Colonic mucosa (tissue), 4 donors: ENCODE measurements at regions not wholly inside any gene's neighbourhood (a gene's known extent, or its start where the extent isn't known, plus 50 kb on each side); places are given as distances from the start of the nearest gene placed in this dataset.

Experiments
- DNase-seq: peaks from one replicate; pipeline ENCODE4 v3.0.0-alpha.2; 2020
- H3K27ac ChIP-seq: fragments of 200-600 bp; one replicate; pipeline ENCODE4 v1.8.0; 2021
- H3K27me3 ChIP-seq: fragments of 200-600 bp; one replicate; pipeline ENCODE4 v1.8.0; 2021
- H3K36me3 ChIP-seq: fragments of 200-600 bp; one replicate; pipeline ENCODE4 v1.8.0; 2021
- H3K4me1 ChIP-seq: fragments of 200-600 bp; one replicate; pipeline ENCODE4 v1.8.0; 2021; ENCODE audit warnings: mild to moderate bottlenecking
- H3K4me3 ChIP-seq: fragments of 200-600 bp; one replicate; pipeline ENCODE4 v1.8.0; 2021
- H3K9ac ChIP-seq, 2 donors: one replicate each; pipeline ENCODE4 v1.7.0; 2013; ENCODE audit warnings: control low read depth in 2 of 2, low read depth in 2 of 2, low read length in 2 of 2
- H3K9me3 ChIP-seq: fragments of 200-600 bp; one replicate; pipeline ENCODE4 v1.8.0; 2021
- CTCF ChIP-seq: fragments of 200-600 bp; IDR thresholded peaks from one replicate; pipeline ENCODE4 v1.8.0; 2022; ENCODE audit warnings: antibody characterized with exemption, mild to moderate bottlenecking
- intact Hi-C: fragments of 100-400 bp; cut with DNase I; formaldehyde crosslinking; loops from one replicate; pipeline ENCODE4 v1.14.1; 2022
- donor health status: healthy.
- donor health status: DM: no; HTN: no; CAD: no.
- donor health status: DM: no; HTN: no; CAD: no.

GRCh38 chr12:102708108-102708507 lies 208.9 kb downstream of the PAH start:
- Histone ChIP-seq H3K4me3 (no peak overlapping the region), H3K36me3 (no peaks in the 10 kb centered on the region), H3K9me3 (no peaks in the 10 kb centered on the region), H3K4me1 (no peaks in the 10 kb centered on the region), H3K27me3 (no peaks in the 10 kb centered on the region), H3K27ac (no peak overlapping the region), H3K9ac (no peak overlapping the region)
- no peak for TF ChIP-seq CTCF
- no peak for DNase-seq
- intact Hi-C loops, result loop anchor here (10.0 kb wide), 1 partner anchor 773 kb away; no protein-coding TSS in a partner anchor

GRCh38 chr12:102702447-102703114 lies 214.5 kb downstream of the PAH start:
- Histone ChIP-seq H3K4me1 (no peaks in the 10 kb centered on the region), H3K4me3 (no peak overlapping the region), H3K27me3 (no peaks in the 10 kb centered on the region), H3K27ac (no peak overlapping the region), H3K36me3 (no peaks in the 10 kb centered on the region), H3K9me3 (no peaks in the 10 kb centered on the region), H3K9ac (no peak overlapping the region)
- no peak for DNase-seq
- peak; percentile 24 for TF ChIP-seq CTCF
- intact Hi-C loops, result loop anchor here (10.0 kb wide), 1 partner anchor 768 kb away; no protein-coding TSS in a partner anchor

DNA sequence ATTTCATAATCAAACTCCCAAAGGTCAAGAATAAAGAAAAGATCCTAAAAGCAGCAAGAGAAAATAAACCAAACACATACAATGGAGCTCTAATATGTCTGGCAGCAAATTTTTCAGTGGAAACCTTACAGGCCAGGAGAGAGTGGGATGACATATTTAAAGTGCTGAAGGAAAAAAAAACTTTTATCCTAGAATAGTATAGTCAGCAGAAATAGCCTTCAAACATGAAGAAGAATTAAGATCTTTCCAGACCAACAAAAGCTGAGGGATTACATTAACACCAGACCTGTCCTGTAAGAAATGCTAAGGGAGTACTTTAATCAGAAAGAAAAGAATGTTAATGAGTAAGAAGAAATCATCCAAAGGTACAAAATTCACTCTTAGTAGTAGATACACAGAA lies 215.7 kb upstream of the IGF1 start:
- no peak for DNase-seq
- H3K27me3 ChIP-seq, result no peaks in the 10 kb centered on the region
- H3K27ac ChIP-seq, result no peak overlapping the region
- H3K9ac ChIP-seq, result no peak overlapping the region
- no peaks in the 10 kb centered on the region for H3K9me3 ChIP-seq
- no peaks in the 10 kb centered on the region for H3K4me1 ChIP-seq
- no peak overlapping the region for H3K4me3 ChIP-seq
- H3K36me3 ChIP-seq, result no peaks in the 10 kb centered on the region
- no peak for TF ChIP-seq CTCF
- intact Hi-C loops, result no loop called here

- no peak for DNase-seq
- H3K9ac ChIP-seq, result no peak overlapping the region
- no peaks in the 10 kb centered on the region for H3K27me3 ChIP-seq
- H3K27ac ChIP-seq, result no peak overlapping the region
- no peaks in the 10 kb centered on the region for H3K4me1 ChIP-seq
- no peaks in the 10 kb centered on the region for H3K9me3 ChIP-seq
- no peak for TF ChIP-seq CTCF
- no peak overlapping the region for H3K4me3 ChIP-seq
- intact Hi-C loops, result no loop called here
- H3K36me3 ChIP-seq, result no peaks in the 10 kb centered on the region
Observed at GRCh38 chr12:102694903-102695302, 214.5 kb upstream of the IGF1 start.

- no peak for DNase-seq
- no peak for TF ChIP-seq CTCF
Observed at GRCh38 chr12:102691773-102692555, 211.6 kb upstream of the IGF1 start.

More at GRCh38 chr12:102691773-102692555, 211.6 kb upstream of the IGF1 start:
- Histone ChIP-seq H3K9ac (no peak overlapping the region), H3K27ac (no peak overlapping the region), H3K36me3 (no peaks in the 10 kb centered on the region), H3K9me3 (no peaks in the 10 kb centered on the region), H3K4me1 (no peaks in the 10 kb centered on the region), H3K27me3 (no peaks in the 10 kb centered on the region), H3K4me3 (no peak overlapping the region)
- intact Hi-C loops, result no loop called here
